Endodermal cell (in vitro differentiated cells): ENCODE measurements at regions not wholly inside any gene's neighbourhood (a gene's known extent, or its start where the extent isn't known, plus 50 kb on each side); places are given as distances from the start of the nearest gene placed in this dataset.

ENCODE experiments used
- DNase-seq: peaks from one replicate; pipeline ENCODE4 v3.0.0-alpha.2; 2017
- H3K27ac ChIP-seq: 2 replicates; pipeline ENCODE4 v1.5.1; 2013; ENCODE audit warnings: mild to moderate bottlenecking, low read depth, low read length, moderate library complexity
- H3K27me3 ChIP-seq: 2 replicates; pipeline ENCODE4 v1.6.1; 2013; ENCODE audit warnings: mild to moderate bottlenecking, low read length, moderate library complexity; ENCODE audit not compliant: insufficient read depth, control insufficient read depth, poor library complexity, severe bottlenecking
- H3K36me3 ChIP-seq: 2 replicates; pipeline ENCODE4 v1.7.0; 2013; ENCODE audit warnings: mild to moderate bottlenecking, low read length, moderate library complexity; ENCODE audit not compliant: control insufficient read depth, insufficient read depth
- H3K4me1 ChIP-seq: one replicate; pipeline ENCODE4 v1.7.0; 2013; ENCODE audit warnings: low read length; ENCODE audit not compliant: control insufficient read depth, insufficient read depth
- H3K4me3 ChIP-seq: 2 replicates; pipeline ENCODE4 v1.5.1; 2013; ENCODE audit warnings: mild to moderate bottlenecking, low read length, moderate library complexity
- H3K9ac ChIP-seq: 2 replicates; pipeline ENCODE4 v1.6.1; 2013; ENCODE audit warnings: mild to moderate bottlenecking, low read length, moderate library complexity; ENCODE audit not compliant: poor library complexity, severe bottlenecking; ENCODE audit errors: extremely low read depth
- H3K9me3 ChIP-seq: 2 replicates; pipeline ENCODE4 v1.6.1; 2013; ENCODE audit warnings: mild to moderate bottlenecking, low read length, moderate library complexity; ENCODE audit not compliant: control insufficient read depth
- H3K27ac Mint-ChIP-seq: 2 replicates; pipeline ENCODE4 v1.8.0; 2020; ENCODE audit warnings: mixed read lengths
- H3K27me3 Mint-ChIP-seq: 2 replicates; pipeline ENCODE4 v1.8.0; 2021; ENCODE audit warnings: mild to moderate bottlenecking, mixed read lengths; ENCODE audit not compliant: insufficient read depth
- H3K36me3 Mint-ChIP-seq: 2 replicates; pipeline ENCODE4 v1.8.0; 2020; ENCODE audit warnings: low read depth, mixed read lengths
- H3K4me1 Mint-ChIP-seq: 2 replicates; pipeline ENCODE4 v1.8.0; 2020; ENCODE audit warnings: mixed read lengths
- H3K4me3 Mint-ChIP-seq: 2 replicates; pipeline ENCODE4 v1.8.0; 2020; ENCODE audit warnings: mild to moderate bottlenecking, moderate library complexity, mixed read lengths
- H3K9me3 Mint-ChIP-seq: 2 replicates; pipeline ENCODE4 v1.8.0; 2020; ENCODE audit warnings: mild to moderate bottlenecking, mixed read lengths
- CTCF ChIP-seq: fragments of 200-600 bp; sonication (generic); conservative IDR thresholded peaks from 2 replicates; pipeline ENCODE4 v1.5.0; 2021; ENCODE audit warnings: antibody characterized with exemption, mild to moderate bottlenecking
- WGBS, 2 experiments: methylation state at CpG; one replicate each; pipeline versions ENCODE4 v1.1.5 to v1.1.7; 2013; ENCODE audit warnings: missing lambda C conversion rate in 2 of 2, mixed read lengths in 1 of 2; ENCODE audit not compliant: insufficient coverage in 1 of 2, insufficient read length in 1 of 2; 5-methylcytosine and 5-hydroxymethylcytosine counted together

- Mint-ChIP-seq H3K9me3 (no peaks in the 10 kb centered on the region), H3K36me3 (no peaks in the 10 kb centered on the region)
Measured at GRCh38 chr12:132393991-132394949, 64.9 kb upstream of the GALNT9 start.

GRCh38 chr12:132393245-132393795, 63.9 kb upstream of the GALNT9 start:
- Mint-ChIP-seq H3K36me3 (no peaks in the 10 kb centered on the region), H3K4me3 (no peak overlapping the region), H3K9me3 (no peaks in the 10 kb centered on the region), H3K27ac (no peak overlapping the region), H3K4me1 (no peaks in the 10 kb centered on the region), H3K27me3 (peaks cover 63% of the 10 kb centered on the region)
- H3K36me3 ChIP-seq, result no peaks in the 10 kb centered on the region
- H3K9me3 ChIP-seq, result peaks cover 9% of the 10 kb centered on the region
- WGBS, 2 experiments, result 82 to 83% methylated on average over 13 to 19 of the region's 19 CpGs
- no peak overlapping the region for H3K27ac ChIP-seq
- H3K27me3 ChIP-seq, result no peaks in the 10 kb centered on the region
- TF ChIP-seq CTCF, result no peak
- H3K9ac ChIP-seq, result no peak overlapping the region
- no peak overlapping the region for H3K4me3 ChIP-seq
- DNase-seq, result no peak
- H3K4me1 ChIP-seq, result no peaks in the 10 kb centered on the region

More at GRCh38 chr12:132393991-132394949, 64.9 kb upstream of the GALNT9 start:
- no peak overlapping the region for H3K9ac ChIP-seq
- H3K4me1 Mint-ChIP-seq, result no peaks in the 10 kb centered on the region
- peaks cover 59% of the 10 kb centered on the region for H3K27me3 Mint-ChIP-seq
- H3K27ac Mint-ChIP-seq, result no peak overlapping the region
- H3K27me3 ChIP-seq, result no peaks in the 10 kb centered on the region
- H3K27ac ChIP-seq, result no peak overlapping the region
- no peak for DNase-seq
- no peak overlapping the region for H3K4me3 ChIP-seq
- no peaks in the 10 kb centered on the region for H3K4me1 ChIP-seq
- TF ChIP-seq CTCF, result no peak
- no peaks in the 10 kb centered on the region for H3K36me3 ChIP-seq
- H3K9me3 ChIP-seq, result peaks cover 9% of the 10 kb centered on the region
- no peak overlapping the region for H3K4me3 Mint-ChIP-seq
- 74 to 79% methylated on average over 25 to 36 of the region's 36 CpGs for WGBS, 2 experiments

- Histone ChIP-seq H3K4me1 (no peaks in the 10 kb centered on the region), H3K9me3 (peaks cover 9% of the 10 kb centered on the region), H3K27me3 (no peaks in the 10 kb centered on the region), H3K4me3 (no peak overlapping the region), H3K27ac (no peak overlapping the region), H3K36me3 (no peaks in the 10 kb centered on the region), H3K9ac (no peak overlapping the region)
- no peaks in the 10 kb centered on the region for H3K36me3 Mint-ChIP-seq
- TF ChIP-seq CTCF, result peak; percentile 33
- no peaks in the 10 kb centered on the region for H3K9me3 Mint-ChIP-seq
- no peak overlapping the region for H3K4me3 Mint-ChIP-seq
- peaks cover 59% of the 10 kb centered on the region for H3K27me3 Mint-ChIP-seq
- H3K4me1 Mint-ChIP-seq, result no peaks in the 10 kb centered on the region
- no peak overlapping the region for H3K27ac Mint-ChIP-seq
- 81 to 87% methylated on average over 22 to 33 of the region's 43 CpGs for WGBS, 2 experiments
- DNase-seq, result no peak
Measured at GRCh38 chr12:132392389-132393244, 63.2 kb upstream of the GALNT9 start.
